ENCODE measurements at regions not wholly inside any gene's neighbourhood (a gene's known extent, or its start where the extent isn't known, plus 50 kb on each side); places are given as distances from the start of the nearest gene placed in this dataset.

DNA sequence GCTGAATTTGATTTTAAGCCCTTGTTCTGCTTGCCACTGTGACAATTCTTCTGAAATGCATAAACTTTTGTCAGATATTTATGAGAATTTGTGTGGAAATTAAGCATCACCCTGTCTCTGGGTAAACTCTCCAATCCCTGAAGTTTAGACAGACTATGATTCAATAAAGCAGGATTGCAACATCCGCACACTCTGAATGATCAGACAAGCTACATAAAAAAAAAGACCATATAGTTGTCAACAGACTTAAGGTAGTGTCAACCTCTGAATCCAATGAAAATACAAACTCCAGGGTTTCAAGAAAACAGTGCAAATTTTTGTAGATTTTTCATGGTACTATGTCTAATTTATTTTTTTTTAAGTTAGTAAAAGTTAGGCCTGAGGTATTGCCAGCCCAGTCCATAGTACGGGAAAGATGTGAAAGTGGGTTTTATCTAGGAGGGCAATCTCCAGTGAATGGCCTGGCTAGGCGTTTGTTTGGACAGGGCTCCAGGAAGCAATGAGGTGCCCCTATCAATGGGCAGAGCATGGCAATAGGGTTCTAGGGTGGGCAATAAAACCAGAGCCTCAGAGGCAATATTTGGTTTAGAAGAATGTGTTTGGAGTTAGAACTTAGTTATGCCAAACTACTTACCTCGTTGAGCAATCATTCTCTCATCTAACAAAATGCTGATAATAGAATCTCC is 762.6 kb upstream of the SEMA6A start:
- no peak for DNase-seq (ENCODE audit: extremely low read depth, insufficient read length)
- no peaks in the 10 kb centered on the region for H3K27me3 ChIP-seq (replicated peaks; ENCODE audit: control insufficient read depth, insufficient read depth, low read length)
- TF ChIP-seq CTCF (IDR thresholded peaks at IDR 0.05; ENCODE audit: insufficient read depth, low read length, poor library complexity, severe bottlenecking), result no peak
- H3K36me3 ChIP-seq (ENCODE audit: control insufficient read depth, insufficient read depth, low read length), result no peaks in the 10 kb centered on the region
- no peak overlapping the region for H3K4me3 ChIP-seq (replicated peaks; ENCODE audit: low read depth, low read length)

- H3K4me3 ChIP-seq (replicated peaks; ENCODE audit: low read depth, low read length), result no peak overlapping the region
- no peak for TF ChIP-seq CTCF (IDR thresholded peaks at IDR 0.05; ENCODE audit: insufficient read depth, low read length, poor library complexity, severe bottlenecking)
- DNase-seq (ENCODE audit: extremely low read depth, insufficient read length), result no peak
- H3K27me3 ChIP-seq (replicated peaks; ENCODE audit: control insufficient read depth, insufficient read depth, low read length), result no peaks in the 10 kb centered on the region
- no peaks in the 10 kb centered on the region for H3K36me3 ChIP-seq (ENCODE audit: control insufficient read depth, insufficient read depth, low read length)
These were observed 761.6 kb upstream of the SEMA6A start for GRCh38 chr5:117336208-117336607.

GRCh38 chr5:117333011-117333410 is 758.4 kb upstream of the SEMA6A start:
- Histone ChIP-seq H3K36me3 (ENCODE audit: control insufficient read depth, insufficient read depth, low read length) (no peaks in the 10 kb centered on the region), H3K4me3 (replicated peaks; ENCODE audit: low read depth, low read length) (no peak overlapping the region), H3K27me3 (replicated peaks; ENCODE audit: control insufficient read depth, insufficient read depth, low read length) (no peaks in the 10 kb centered on the region)
- DNase-seq (ENCODE audit: extremely low read depth, insufficient read length), result no peak
- TF ChIP-seq CTCF (IDR thresholded peaks at IDR 0.05; ENCODE audit: insufficient read depth, low read length, poor library complexity, severe bottlenecking), result no peak

DNA sequence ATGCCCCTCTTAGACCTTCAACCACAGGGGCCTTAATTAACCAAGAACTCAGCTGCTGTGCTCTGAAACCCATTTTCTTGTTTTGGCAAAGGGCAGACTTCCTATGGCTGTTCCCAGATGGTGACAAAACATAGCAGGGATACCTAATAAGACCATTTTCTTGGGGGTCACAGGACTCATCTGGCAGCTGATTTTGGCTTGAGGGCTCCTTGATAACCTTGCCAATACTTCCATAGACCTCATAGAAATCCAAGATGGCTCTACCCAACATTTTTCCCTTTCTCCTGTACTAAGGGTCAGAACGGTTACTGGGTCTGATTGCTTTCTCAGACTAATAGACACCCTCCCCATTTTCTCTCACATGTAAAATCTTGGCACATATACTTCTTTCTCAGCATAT is 757.7 kb upstream of the SEMA6A start:
- no peaks in the 10 kb centered on the region for H3K36me3 ChIP-seq (ENCODE audit: control insufficient read depth, insufficient read depth, low read length)
- H3K27me3 ChIP-seq (replicated peaks; ENCODE audit: control insufficient read depth, insufficient read depth, low read length), result no peaks in the 10 kb centered on the region
- no peak for TF ChIP-seq CTCF (IDR thresholded peaks at IDR 0.05; ENCODE audit: insufficient read depth, low read length, poor library complexity, severe bottlenecking)
- DNase-seq (ENCODE audit: extremely low read depth, insufficient read length), result no peak
- no peak overlapping the region for H3K4me3 ChIP-seq (replicated peaks; ENCODE audit: low read depth, low read length)

DNA sequence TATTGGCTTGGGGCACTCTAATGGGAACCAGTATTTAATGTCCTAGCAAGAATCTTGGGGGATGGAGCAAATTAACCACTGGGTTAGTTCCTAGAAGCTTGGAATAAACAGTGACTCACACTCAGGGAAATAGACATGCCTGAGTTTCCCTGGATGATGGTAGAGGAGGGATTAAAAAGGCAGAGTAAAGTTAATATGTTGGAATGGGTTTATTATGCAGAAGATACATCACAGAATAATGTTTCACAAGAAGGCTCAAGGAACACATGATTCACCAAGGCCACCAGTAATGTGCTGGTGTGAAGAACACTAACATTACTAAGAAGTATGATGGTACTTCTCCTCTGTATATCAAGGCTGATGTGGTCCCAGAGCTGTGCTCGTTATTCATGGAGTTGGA is 752.9 kb upstream of the SEMA6A start:
- no peak for TF ChIP-seq CTCF (IDR thresholded peaks at IDR 0.05; ENCODE audit: insufficient read depth, low read length, poor library complexity, severe bottlenecking)
- Histone ChIP-seq H3K36me3 (ENCODE audit: control insufficient read depth, insufficient read depth, low read length) (no peaks in the 10 kb centered on the region), H3K27me3 (replicated peaks; ENCODE audit: control insufficient read depth, insufficient read depth, low read length) (no peaks in the 10 kb centered on the region), H3K4me3 (replicated peaks; ENCODE audit: low read depth, low read length) (no peak overlapping the region)
- DNase-seq (ENCODE audit: extremely low read depth, insufficient read length), result no peak

GRCh38 chr5:117326997-117327396 is 752.4 kb upstream of the SEMA6A start:
- H3K27me3 ChIP-seq (replicated peaks; ENCODE audit: control insufficient read depth, insufficient read depth, low read length), result no peaks in the 10 kb centered on the region
- no peaks in the 10 kb centered on the region for H3K36me3 ChIP-seq (ENCODE audit: control insufficient read depth, insufficient read depth, low read length)
- H3K4me3 ChIP-seq (replicated peaks; ENCODE audit: low read depth, low read length), result no peak overlapping the region
- no peak for TF ChIP-seq CTCF (IDR thresholded peaks at IDR 0.05; ENCODE audit: insufficient read depth, low read length, poor library complexity, severe bottlenecking)
- no peak for DNase-seq (ENCODE audit: extremely low read depth, insufficient read length)

Measured in GM06990 (cell line).